ENCODE measurements at regions not wholly inside any gene's neighbourhood (a gene's known extent, or its start where the extent isn't known, plus 50 kb on each side); places are given as distances from the start of the nearest gene placed in this dataset.
A peak's percentile ranks its signal among the peaks of the same experiment; 100 is the strongest.

DNA sequence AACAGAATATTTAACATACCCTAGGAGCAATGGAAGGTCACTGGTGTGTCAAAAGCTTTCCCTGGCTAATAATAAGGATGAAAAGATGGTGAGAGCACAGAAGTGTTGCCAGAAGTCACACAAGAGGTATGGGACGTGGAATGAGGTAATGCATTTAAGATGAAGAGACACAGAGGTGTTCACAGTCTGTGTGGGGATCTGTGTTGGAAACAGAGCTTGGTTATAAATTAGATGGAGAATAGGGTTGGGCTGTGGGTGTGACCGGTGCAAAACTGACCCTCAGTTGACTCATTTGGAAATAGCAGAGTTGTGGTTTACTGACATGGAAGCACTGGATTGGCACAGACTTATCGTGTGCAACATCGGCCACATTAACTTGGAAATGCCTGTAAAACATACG, 372.5 kb downstream of the SATB2 start:
- Histone ChIP-seq H3K9me3 (ENCODE audit: insufficient read depth, low read depth, low read length) (no peaks in the 10 kb centered on the region), H3K27me3 (ENCODE audit: insufficient read depth, low read length) (no peaks in the 10 kb centered on the region), H3K79me2 (ENCODE audit: insufficient read depth, low read length) (no peaks in the 10 kb centered on the region), H3K27ac (ENCODE audit: low read depth, low read length) (no peak overlapping the region), H3K4me1 (ENCODE audit: insufficient read depth, low read length) (no peaks in the 10 kb centered on the region), H3K36me3 (ENCODE audit: insufficient read depth, low read length) (no peaks in the 10 kb centered on the region), H2AFZ (ENCODE audit: low read depth, low read length) (peak overlapping the region; percentile 21), H3K4me2 (ENCODE audit: low read length) (no peak overlapping the region), H3K9ac (ENCODE audit: low read length) (no peak overlapping the region), H4K20me1 (ENCODE audit: insufficient read depth, low read length) (no peaks in the 10 kb centered on the region), H3K4me3 (ENCODE audit: insufficient read depth, low read depth, low read length) (no peak overlapping the region)
- Mint-ChIP-seq H3K9me3 (ENCODE audit: unreplicated experiment) (no peaks in the 10 kb centered on the region), H3K4me1 (ENCODE audit: low read depth, unreplicated experiment) (no peaks in the 10 kb centered on the region), H3K27me3 (ENCODE audit: low read depth, unreplicated experiment) (no peaks in the 10 kb centered on the region), H3K36me3 (ENCODE audit: low read depth, unreplicated experiment) (no peaks in the 10 kb centered on the region), H3K4me3 (ENCODE audit: unreplicated experiment) (no peak overlapping the region), H3K27ac (ENCODE audit: unreplicated experiment) (no peak overlapping the region)
- peak; percentile 56 for DNase-seq (ENCODE audit: low read depth)
- no peak for FAIRE-seq
- TF ChIP-seq EZH2 (IDR thresholded peaks at IDR 0.05; ENCODE audit: insufficient read depth, low read length) (no peak), CTCF (IDR thresholded peaks at IDR 0.05; ENCODE audit: insufficient read depth, low read depth, low read length) (no peak)

- TF ChIP-seq CTCF (IDR thresholded peaks at IDR 0.05; ENCODE audit: insufficient read depth, low read depth, low read length) (no peak), EZH2 (IDR thresholded peaks at IDR 0.05; ENCODE audit: insufficient read depth, low read length) (no peak)
- Histone ChIP-seq H3K9me3 (ENCODE audit: insufficient read depth, low read depth, low read length) (no peaks in the 10 kb centered on the region), H3K4me2 (ENCODE audit: low read length) (no peak overlapping the region), H3K4me1 (ENCODE audit: insufficient read depth, low read length) (no peaks in the 10 kb centered on the region), H3K4me3 (ENCODE audit: insufficient read depth, low read depth, low read length) (no peak overlapping the region), H3K79me2 (ENCODE audit: insufficient read depth, low read length) (no peaks in the 10 kb centered on the region), H3K36me3 (ENCODE audit: insufficient read depth, low read length) (no peaks in the 10 kb centered on the region), H3K27me3 (ENCODE audit: insufficient read depth, low read length) (no peaks in the 10 kb centered on the region), H3K9ac (ENCODE audit: low read length) (no peak overlapping the region), H4K20me1 (ENCODE audit: insufficient read depth, low read length) (no peaks in the 10 kb centered on the region), H3K27ac (ENCODE audit: low read depth, low read length) (no peak overlapping the region), H2AFZ (ENCODE audit: low read depth, low read length) (no peak overlapping the region)
- H3K4me1 Mint-ChIP-seq (ENCODE audit: low read depth, unreplicated experiment): no peaks in the 10 kb centered on the region
- no peak overlapping the region for H3K4me3 Mint-ChIP-seq (ENCODE audit: unreplicated experiment)
- H3K9me3 Mint-ChIP-seq (ENCODE audit: unreplicated experiment): peaks cover 2% of the 10 kb centered on the region
- peaks cover 2% of the 10 kb centered on the region for H3K27me3 Mint-ChIP-seq (ENCODE audit: low read depth, unreplicated experiment)
- no peaks in the 10 kb centered on the region for H3K36me3 Mint-ChIP-seq (ENCODE audit: low read depth, unreplicated experiment)
- H3K27ac Mint-ChIP-seq (ENCODE audit: unreplicated experiment): no peak overlapping the region
- DNase-seq (ENCODE audit: low read depth) (no peak), FAIRE-seq (no peak)
Measured at GRCh38 chr2:199070322-199070949, 387.3 kb downstream of the SATB2 start.

GRCh38 chr2:199064201-199064600, 393.5 kb downstream of the SATB2 start:
- no peak overlapping the region for H3K4me3 ChIP-seq (ENCODE audit: insufficient read depth, low read depth, low read length)
- no peaks in the 10 kb centered on the region for H3K27me3 ChIP-seq (ENCODE audit: insufficient read depth, low read length)
- FAIRE-seq (peak; percentile 23), DNase-seq (ENCODE audit: low read depth) (no peak)
- no peak overlapping the region for H3K4me2 ChIP-seq (ENCODE audit: low read length)
- no peak overlapping the region for H3K27ac Mint-ChIP-seq (ENCODE audit: unreplicated experiment)
- no peak overlapping the region for H3K9ac ChIP-seq (ENCODE audit: low read length)
- H4K20me1 ChIP-seq (ENCODE audit: insufficient read depth, low read length): no peaks in the 10 kb centered on the region
- H3K36me3 Mint-ChIP-seq (ENCODE audit: low read depth, unreplicated experiment): no peaks in the 10 kb centered on the region
- H3K79me2 ChIP-seq (ENCODE audit: insufficient read depth, low read length): no peaks in the 10 kb centered on the region
- no peak overlapping the region for H3K4me3 Mint-ChIP-seq (ENCODE audit: unreplicated experiment)
- no peaks in the 10 kb centered on the region for H3K4me1 Mint-ChIP-seq (ENCODE audit: low read depth, unreplicated experiment)
- peaks cover 2% of the 10 kb centered on the region for H3K27me3 Mint-ChIP-seq (ENCODE audit: low read depth, unreplicated experiment)
- no peaks in the 10 kb centered on the region for H3K4me1 ChIP-seq (ENCODE audit: insufficient read depth, low read length)
- H2AFZ ChIP-seq (ENCODE audit: low read depth, low read length): no peak overlapping the region
- no peak overlapping the region for H3K27ac ChIP-seq (ENCODE audit: low read depth, low read length)
- peaks cover 4% of the 10 kb centered on the region for H3K9me3 Mint-ChIP-seq (ENCODE audit: unreplicated experiment)
- H3K9me3 ChIP-seq (ENCODE audit: insufficient read depth, low read depth, low read length): no peaks in the 10 kb centered on the region
- TF ChIP-seq CTCF (IDR thresholded peaks at IDR 0.05; ENCODE audit: insufficient read depth, low read depth, low read length): no peak
- TF ChIP-seq EZH2 (IDR thresholded peaks at IDR 0.05; ENCODE audit: insufficient read depth, low read length): no peak
- no peaks in the 10 kb centered on the region for H3K36me3 ChIP-seq (ENCODE audit: insufficient read depth, low read length)
